Lower leg skin (tissue), 4 donors: ENCODE measurements at regions not wholly inside any gene's neighbourhood (a gene's known extent, or its start where the extent isn't known, plus 50 kb on each side); places are given as distances from the start of the nearest gene placed in this dataset.

Experiments used
- DNase-seq, 2 donors: peaks; one replicate each; pipeline ENCODE4 v3.0.0-alpha.2; 2019; ENCODE audit warnings: low spot score in 2 of 2
- H3K4me3 ChIP-seq: fragments of 200-600 bp; sonication (generic); 2 replicates; pipeline ENCODE4 v1.5.1; 2017; ENCODE audit warnings: mild to moderate bottlenecking, low read depth; ENCODE audit not compliant: poor library complexity, severe bottlenecking
- CTCF ChIP-seq, 3 donors: fragments of 450-650 bp; IDR thresholded peaks; one replicate each; pipeline ENCODE4 v1.5.1; 2016; ENCODE audit warnings: antibody characterized with exemption in 3 of 3, mild to moderate bottlenecking in 3 of 3, moderate library complexity in 2 of 3
- POLR2A ChIP-seq, 2 donors: fragments of 450-650 bp; IDR thresholded peaks; one replicate each; pipeline ENCODE4 v1.6.1; 2016 to 2017; ENCODE audit warnings: antibody characterized with exemption in 2 of 2, mild to moderate bottlenecking in 1 of 2, moderate library complexity in 1 of 2
- WGBS, 2 donors: methylation state at CpG; one replicate each; pipeline ENCODE4 v1.1.5; 2018; 5-methylcytosine and 5-hydroxymethylcytosine counted together
- intact Hi-C: fragments of 100-400 bp; cut with DNase I; formaldehyde crosslinking; loops from one replicate; pipeline ENCODE4 v1.15.0; 2023; ENCODE audit warnings: low total_unique reads

GRCh38 chr1:199736646-199737045 is 290.9 kb upstream of the NR5A2 start:
- intact Hi-C loops = no loop called here
- WGBS, 2 donors = 20 to 28% methylated on average over 3 of the region's 3 CpGs
- no peak for DNase-seq
- TF ChIP-seq CTCF (IDR thresholded peaks at IDR 0.05) = no peak
- H3K4me3 ChIP-seq = no peak overlapping the region

- DNase-seq = no peak
- intact Hi-C loops = no loop called here
- WGBS, 2 donors = 77 to 80% methylated on average over 7 of the region's 7 CpGs
- TF ChIP-seq POLR2A (IDR thresholded peaks at IDR 0.05) = no peak
- no peak overlapping the region for H3K4me3 ChIP-seq
Observed at GRCh38 chr1:199741586-199741985, 285.9 kb upstream of the NR5A2 start.

GRCh38 chr1:199742547-199742946 is 285.0 kb upstream of the NR5A2 start:
- no peak overlapping the region for H3K4me3 ChIP-seq
- intact Hi-C loops = no loop called here
- DNase-seq = no peak
- no peak for TF ChIP-seq POLR2A (IDR thresholded peaks at IDR 0.05)
- TF ChIP-seq CTCF (IDR thresholded peaks at IDR 0.05) = no peak
- 76 to 78% methylated on average over 2 of the region's 2 CpGs for WGBS, 2 donors

GRCh38 chr1:199743227-199743626 is 284.3 kb upstream of the NR5A2 start:
- 49 to 58% methylated on average over 5 of the region's 5 CpGs for WGBS, 2 donors

GRCh38 chr1:199746666-199747384 is 280.7 kb upstream of the NR5A2 start:
- 68 to 69% methylated on average over 2 of the region's 2 CpGs for WGBS, 2 donors
- DNase-seq = no peak
- intact Hi-C loops = no loop called here

More at GRCh38 chr1:199743227-199743626, 284.3 kb upstream of the NR5A2 start:
- no peak for DNase-seq
- TF ChIP-seq CTCF (IDR thresholded peaks at IDR 0.05) = no peak
- TF ChIP-seq POLR2A (IDR thresholded peaks at IDR 0.05) = no peak
- intact Hi-C loops = no loop called here
- no peak overlapping the region for H3K4me3 ChIP-seq

GRCh38 chr1:199747984-199748383 is 279.5 kb upstream of the NR5A2 start:
- 41 to 56% methylated on average over 17 of the region's 17 CpGs for WGBS, 2 donors
- no peak overlapping the region for H3K4me3 ChIP-seq
- intact Hi-C loops = no loop called here
- TF ChIP-seq CTCF (IDR thresholded peaks at IDR 0.05) (no peak), POLR2A (IDR thresholded peaks at IDR 0.05) (no peak)
- no peak for DNase-seq

More at GRCh38 chr1:199746666-199747384, 280.7 kb upstream of the NR5A2 start:
- no peak overlapping the region for H3K4me3 ChIP-seq
- no peak for TF ChIP-seq POLR2A (IDR thresholded peaks at IDR 0.05)
- TF ChIP-seq CTCF (IDR thresholded peaks at IDR 0.05) = no peak
